Ammon's horn (tissue), 1 donor: ENCODE measurements at regions not wholly inside any gene's neighbourhood (a gene's known extent, or its start where the extent isn't known, plus 50 kb on each side); places are given as distances from the start of the nearest gene placed in this dataset.

Experiments
- DNase-seq: peaks from one replicate; pipeline ENCODE4 v3.0.0-alpha.2; 2016; ENCODE audit warnings: low spot score

DNA sequence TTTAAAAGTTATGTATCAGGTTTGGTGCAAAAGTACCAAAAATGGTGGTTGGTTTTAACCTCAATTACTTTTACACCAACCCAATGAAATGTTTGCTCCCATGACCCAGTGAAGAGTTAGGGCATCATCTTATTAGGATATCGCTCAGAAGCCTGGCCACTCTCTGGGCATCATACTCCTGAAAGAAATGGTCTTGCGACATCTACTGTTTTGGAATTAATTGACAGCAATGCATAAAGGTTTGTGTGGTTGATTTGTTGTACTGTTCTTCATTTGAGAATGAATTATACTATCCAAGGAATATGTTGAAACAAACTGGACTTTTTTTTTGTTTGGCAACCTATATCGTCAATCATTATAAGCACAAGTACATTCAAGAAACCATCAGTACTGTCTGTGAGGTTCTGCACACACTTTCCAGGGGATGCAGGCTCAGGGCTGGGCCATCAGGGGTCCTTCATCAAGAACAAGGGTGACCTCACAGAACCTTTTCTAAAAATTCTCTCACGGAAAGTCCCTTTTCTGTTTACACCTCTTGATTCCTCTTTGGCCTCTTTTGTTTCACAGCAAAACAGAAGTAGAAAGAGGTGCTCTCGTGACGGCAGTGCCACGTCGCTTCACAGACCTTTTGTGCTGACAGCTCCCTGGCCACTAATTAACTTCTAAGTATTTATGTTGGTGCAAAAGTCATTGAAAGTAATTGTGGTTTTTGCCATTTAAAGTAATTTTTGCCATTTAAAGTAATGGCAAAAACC, 117.2 kb upstream of the KLF6 start:
- DNase-seq = peak; percentile 21

DNA sequence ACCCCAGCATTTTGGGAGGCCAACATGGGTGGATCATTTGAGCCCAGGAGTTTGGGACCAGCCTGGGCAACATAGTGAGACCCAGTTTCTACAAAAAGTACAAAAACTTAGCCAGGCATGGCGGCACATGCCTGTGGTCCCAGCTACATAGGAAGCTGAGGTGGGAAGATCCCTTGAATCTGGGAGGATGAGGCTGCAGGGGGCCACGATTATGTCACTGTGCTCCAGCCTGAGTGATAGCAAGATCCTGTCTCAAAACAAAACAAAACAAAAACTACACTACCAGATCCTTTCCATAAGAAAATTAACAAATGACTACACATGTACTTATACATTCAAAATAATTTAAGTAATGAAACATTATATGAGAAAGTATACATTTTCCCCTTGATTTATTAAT, 116.4 kb upstream of the KLF6 start:
- no peak for DNase-seq

GRCh38 chr10:3900391-3900790, 115.4 kb upstream of the KLF6 start:
- DNase-seq = no peak

GRCh38 chr10:3898821-3899220, 113.8 kb upstream of the KLF6 start:
- DNase-seq = no peak

GRCh38 chr10:3897156-3897555, 112.1 kb upstream of the KLF6 start:
- DNase-seq = no peak

DNA sequence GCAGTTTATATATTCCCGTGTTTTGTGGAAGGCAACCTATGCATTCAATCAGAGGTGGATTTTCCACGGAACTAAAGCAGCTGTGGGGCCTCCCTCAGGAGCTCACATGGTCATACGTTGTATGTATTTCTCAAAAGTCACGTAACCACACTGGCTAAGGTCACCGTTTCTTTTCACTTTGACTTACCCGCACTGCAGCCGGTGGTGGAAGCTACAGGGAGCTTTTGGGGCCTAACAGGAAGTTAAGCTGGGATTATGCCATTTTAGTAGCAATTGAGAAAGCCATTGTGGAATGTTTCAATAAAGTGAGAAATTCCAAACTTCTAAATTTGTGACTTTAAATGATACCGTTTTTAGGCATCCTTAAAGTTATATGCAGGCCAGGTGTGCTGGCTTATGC, 111.2 kb upstream of the KLF6 start:
- no peak for DNase-seq

- DNase-seq = no peak
Measured at GRCh38 chr10:3895045-3895631, 110.1 kb upstream of the KLF6 start.

- DNase-seq = no peak
Measured at GRCh38 chr10:3893901-3894563, 109.0 kb upstream of the KLF6 start.

DNA sequence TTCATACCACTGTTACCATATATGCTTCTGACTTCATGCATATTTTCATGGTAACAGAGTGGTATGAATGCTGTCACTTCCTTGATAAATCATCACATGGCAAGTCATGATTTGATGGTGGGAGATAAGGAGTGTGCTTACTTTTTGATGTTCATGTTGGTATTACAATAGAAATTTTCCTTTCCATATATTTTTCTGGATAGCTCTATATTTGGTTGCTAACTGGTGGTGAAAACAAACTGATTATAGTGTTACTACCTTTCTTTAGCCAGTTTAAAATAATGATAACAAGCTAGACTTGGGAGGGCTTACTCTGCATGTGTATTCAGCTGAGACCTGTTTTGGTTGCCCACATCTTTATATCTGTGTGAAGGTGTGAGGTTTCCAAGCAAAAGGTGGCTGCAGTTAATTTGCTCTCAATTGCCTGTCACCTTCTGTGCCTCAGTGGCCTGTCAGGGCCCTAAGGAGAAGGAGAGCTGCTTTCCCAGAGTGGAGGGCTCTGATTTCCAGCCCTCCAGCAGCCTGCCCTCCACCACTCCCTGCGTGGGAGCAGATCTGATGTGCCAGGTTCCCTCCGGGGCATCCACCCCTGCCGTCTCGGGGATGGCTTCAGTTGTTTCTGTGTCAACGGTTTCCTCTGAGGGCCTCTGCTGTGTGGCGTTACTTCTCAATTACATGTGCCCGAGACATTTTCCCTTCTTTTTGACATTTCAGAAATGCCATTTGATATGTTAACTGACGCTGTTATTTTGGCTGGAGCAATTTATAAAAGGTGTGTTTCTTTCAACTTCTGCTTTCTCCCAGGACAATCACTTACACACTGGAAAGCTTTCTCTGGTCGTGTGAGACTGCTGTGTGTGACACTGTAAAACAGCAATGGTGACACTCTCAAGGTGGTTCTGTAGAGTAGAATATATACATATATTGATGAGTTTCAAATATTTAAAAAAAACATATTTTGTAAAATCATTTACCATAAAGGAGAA, 107.7 kb upstream of the KLF6 start:
- DNase-seq = no peak

DNA sequence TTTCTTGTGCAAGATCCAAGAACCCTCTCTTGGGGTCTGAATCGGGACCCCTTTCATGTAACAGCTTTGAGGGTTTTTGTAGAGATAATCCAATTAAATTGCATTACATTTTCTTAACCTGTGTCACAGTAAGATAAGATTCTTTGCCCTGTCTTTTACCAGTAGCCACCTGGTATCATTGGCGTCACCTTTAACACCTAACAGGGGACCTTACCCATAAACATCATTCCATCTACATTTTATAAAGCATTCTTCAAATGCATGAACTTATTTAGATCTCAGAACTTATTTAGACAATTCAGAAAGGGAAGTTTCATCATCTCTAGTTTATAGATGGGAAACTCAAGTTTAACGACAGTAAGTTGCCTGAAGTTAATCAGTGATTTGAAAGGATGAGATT, 106.4 kb upstream of the KLF6 start:
- DNase-seq = no peak

- DNase-seq = no peak
Measured at GRCh38 chr10:3890602-3891352, 105.8 kb upstream of the KLF6 start.

- no peak for DNase-seq
Measured at GRCh38 chr10:3889961-3890522, 105.0 kb upstream of the KLF6 start.

DNA sequence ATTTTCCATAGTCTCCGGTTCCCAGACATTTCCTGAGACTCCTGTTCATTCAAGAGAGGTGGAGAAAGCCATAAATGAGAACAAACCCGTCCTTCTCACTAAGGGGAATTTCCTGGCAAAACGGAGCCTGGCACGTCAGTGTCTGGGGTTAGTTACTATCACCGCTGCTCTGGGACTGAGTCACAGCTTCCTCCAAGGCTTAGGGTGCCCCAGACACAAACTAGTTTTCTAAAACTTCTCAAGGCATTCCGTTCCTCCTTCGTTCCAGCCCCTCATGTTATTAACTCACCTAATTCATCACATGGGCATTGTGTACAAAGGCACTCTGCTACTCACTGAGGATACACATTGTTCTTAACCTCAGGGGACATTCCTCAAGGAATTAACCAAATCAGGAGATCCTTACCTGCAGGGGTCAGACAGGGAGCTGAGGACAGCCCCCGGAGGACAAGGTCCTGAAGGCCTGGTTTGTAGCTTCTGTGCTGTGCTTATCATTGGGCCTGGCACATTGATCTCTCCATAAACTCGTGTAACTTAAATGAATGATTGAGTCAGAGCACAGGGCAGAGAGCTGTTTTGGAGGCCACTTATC, 103.0 kb upstream of the KLF6 start:
- DNase-seq = peak; percentile 20

DNA sequence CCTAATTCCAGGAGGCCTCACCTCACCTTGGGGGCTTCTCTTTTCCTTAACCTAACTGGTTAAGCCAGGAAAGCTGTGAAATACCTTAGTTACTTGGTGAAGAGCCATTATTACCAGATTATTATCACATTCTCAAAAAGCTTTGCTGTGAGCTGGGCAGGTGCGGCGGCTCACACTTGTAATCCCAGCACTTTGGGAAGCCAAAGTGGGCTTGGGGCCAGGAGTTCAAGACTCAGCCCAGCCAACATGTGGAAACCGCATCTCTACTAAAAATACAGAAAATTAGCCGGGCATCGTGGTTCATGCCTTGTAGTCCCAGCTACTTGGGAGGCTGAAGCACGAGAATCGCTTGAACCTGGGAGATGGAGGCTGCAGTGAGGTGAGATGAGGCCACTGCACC, 102.4 kb upstream of the KLF6 start:
- no peak for DNase-seq

DNA sequence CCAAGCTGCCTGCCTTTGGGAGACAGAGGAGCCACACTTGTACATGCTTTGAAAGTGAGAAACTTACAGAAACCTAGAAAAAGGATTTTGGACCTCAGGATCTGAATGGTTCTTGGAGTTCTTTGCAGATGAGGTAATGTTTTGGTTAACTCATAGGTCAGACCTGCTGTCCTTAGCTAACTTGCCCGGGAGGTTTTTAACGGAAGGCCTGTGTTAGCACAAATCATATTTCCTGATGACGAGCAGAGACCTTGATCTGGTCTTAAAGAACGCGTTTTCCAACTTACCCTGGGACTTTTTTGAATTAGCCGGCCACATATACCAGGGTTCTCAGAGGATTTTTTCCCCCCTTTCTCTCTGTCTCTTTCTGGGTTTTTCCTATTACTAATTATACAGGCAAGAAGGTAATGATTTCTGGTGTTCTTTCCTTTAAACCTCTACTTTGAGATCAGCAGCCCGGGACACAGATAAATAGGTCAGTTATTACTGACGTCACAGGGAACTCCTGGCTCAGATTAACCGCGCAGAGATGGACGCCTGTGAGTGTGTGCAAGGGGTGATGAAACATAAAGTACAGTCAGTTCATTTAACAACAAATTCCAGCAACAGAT, 101.7 kb upstream of the KLF6 start:
- DNase-seq = no peak

GRCh38 chr10:3886191-3886590, 101.2 kb upstream of the KLF6 start:
- no peak for DNase-seq

GRCh38 chr10:3882855-3883254, 97.8 kb upstream of the KLF6 start:
- no peak for DNase-seq

GRCh38 chr10:3881622-3882021, 96.6 kb upstream of the KLF6 start:
- no peak for DNase-seq

DNA sequence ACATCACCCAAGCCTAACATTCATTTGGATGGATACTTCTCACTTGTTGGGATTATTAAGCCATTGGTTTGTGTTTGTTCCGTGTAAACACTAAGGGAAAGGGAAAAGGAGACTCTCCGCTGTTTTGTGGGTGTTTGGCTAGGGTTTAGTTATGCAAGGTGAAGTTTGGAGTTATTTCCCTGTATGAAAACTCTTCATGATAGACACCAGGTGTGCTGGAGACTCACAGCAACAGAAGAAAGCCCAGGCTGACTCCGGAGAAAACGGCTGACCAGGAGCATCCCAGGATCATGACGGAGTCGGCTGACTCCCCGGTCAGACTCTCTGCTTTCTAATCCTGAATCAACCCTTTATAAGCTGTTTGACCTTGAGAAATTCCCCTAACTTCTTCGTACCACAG, 94.1 kb upstream of the KLF6 start:
- no peak for DNase-seq
